GM19324 (cell line): ENCODE measurements at regions not wholly inside any gene's neighbourhood (a gene's known extent, or its start where the extent isn't known, plus 50 kb on each side); places are given as distances from the start of the nearest gene placed in this dataset.
"Not testable (repeated sequence)": the region's sequence is repeated elsewhere in the genome, so short reads cannot be mapped to it uniquely, and the experiment has no call there.

Experiments
- ATAC-seq: cut with Tn5 transposase; IDR thresholded peaks from one replicate; pipeline ENCODE4 v1.9.1; 2021; ENCODE audit warnings: mild to moderate bottlenecking, moderate library complexity; ENCODE audit not compliant: unreplicated experiment, low FRiP score

GRCh38 chr1:161454865-161455707 lies 50.2 kb upstream of the FCGR2A start:
- ATAC-seq, result peak; percentile 26

- ATAC-seq, result peak; percentile 63
These were observed 51.0 kb upstream of the FCGR2A start for GRCh38 chr1:161453950-161454864.

GRCh38 chr1:161451698-161452348 lies 53.4 kb upstream of the FCGR2A start:
- not testable (repeated sequence) for ATAC-seq

DNA sequence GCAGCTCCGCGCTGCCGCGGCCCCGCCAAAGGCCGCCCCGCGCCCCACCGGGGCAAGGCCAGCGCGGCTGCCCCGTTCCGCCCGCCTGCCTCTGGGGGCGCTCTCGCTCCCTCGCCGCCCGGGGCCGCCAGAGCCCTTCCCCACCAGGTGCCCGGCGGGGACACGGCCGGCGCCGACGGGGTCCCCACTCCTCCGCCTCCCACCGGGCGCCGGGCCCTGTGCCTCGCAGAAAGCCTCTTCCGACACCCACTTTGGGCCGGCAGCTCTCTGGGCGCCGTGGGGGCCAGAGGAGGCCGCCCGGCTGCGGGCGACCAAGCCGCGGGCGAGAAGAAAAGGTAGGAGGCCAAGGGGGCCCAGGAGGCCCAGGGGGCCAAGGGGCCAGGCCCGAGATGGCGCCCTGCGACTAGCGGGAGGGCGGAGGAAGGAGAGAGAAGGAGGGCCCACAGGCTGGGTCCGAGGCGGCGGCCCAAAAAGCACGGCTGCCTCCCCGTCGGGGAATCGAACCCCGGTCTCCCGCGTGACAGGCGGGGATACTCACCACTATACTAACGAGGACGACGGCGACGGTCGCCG lies 57.4 kb upstream of the FCGR2A start:
- ATAC-seq, result not testable (repeated sequence)

GRCh38 chr1:161447040-161447759 lies 58.1 kb upstream of the FCGR2A start:
- ATAC-seq, result not testable (repeated sequence)

- ATAC-seq, result not testable (repeated sequence)
These were observed 60.5 kb upstream of the FCGR2A start for GRCh38 chr1:161444725-161445124.

- not testable (repeated sequence) for ATAC-seq
These were observed 61.0 kb upstream of the FCGR2A start for GRCh38 chr1:161444255-161444654.

DNA sequence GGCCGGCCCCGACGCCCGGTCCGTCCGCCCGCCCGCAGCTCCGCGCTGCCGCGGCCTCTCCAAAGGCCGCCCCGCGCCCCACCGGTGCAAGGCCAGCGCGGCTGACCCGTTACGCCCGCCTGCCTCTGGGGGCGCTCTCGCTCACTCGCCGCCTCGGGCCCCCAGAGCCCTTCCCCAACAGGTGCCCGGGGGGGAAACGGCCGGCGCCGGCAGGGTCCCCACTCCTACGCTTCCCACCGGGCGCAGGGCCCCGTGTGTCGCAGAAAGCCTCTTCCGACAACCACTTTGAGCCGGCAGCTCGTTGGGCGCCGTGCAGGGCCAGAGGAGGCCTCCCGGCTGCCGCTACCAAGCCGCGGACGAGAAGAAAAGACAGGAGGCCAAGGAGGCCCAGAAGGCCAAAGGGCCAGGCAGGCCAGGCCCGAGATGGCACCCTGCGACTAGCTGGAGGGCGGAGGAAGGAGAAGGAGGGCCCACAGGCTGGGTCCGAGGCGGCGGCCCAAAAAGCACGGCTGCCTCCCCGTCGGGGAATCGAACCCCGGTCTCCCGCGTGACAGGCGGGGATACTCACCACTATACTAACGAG lies 64.9 kb upstream of the FCGR2A start:
- no peak for ATAC-seq

DNA sequence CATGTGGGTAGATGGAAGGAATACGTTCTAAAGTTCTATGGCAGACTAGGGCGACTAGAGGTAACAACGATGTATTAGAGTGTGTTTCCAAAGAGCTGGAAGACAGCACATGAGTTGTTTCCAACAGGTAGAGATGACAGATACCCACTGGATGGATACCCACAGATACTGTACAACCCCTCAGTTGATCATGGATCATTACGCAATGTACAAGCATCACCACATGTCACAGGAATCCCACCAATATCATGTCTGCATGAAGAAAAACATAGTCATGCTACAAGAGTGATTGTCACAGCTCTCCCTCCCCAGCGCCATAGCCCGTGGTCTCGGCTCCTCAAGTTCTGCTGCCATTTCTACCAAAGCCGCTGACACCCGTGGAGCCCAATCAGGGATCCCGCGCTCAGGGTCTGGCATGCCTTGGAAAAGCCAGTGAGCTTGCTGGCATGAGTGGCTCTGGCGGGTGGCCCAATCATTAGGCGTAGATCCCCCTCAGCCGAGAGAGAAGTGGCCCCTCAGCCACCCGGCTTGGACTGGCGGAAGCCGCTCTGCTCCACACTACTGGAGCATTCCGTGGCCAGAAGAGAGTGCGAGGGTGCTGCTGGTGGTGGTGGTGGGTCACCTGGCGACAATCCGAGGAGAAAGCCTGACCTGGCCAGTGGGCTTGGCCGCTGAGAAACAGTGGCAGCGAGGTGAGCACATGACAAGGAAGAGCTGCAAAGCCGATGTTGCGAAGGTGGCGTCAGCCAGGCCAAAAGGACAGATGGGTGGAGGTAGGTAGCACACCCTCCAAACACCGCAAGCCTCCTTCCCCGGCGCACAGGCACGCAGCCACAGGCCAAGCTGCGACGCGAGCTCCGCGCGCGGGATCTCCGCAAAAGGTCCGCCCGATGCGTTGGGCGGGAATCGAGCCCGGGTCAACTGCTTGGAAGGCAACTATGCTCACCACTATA lies 65.7 kb upstream of the FCGR2A start:
- no peak for ATAC-seq

DNA sequence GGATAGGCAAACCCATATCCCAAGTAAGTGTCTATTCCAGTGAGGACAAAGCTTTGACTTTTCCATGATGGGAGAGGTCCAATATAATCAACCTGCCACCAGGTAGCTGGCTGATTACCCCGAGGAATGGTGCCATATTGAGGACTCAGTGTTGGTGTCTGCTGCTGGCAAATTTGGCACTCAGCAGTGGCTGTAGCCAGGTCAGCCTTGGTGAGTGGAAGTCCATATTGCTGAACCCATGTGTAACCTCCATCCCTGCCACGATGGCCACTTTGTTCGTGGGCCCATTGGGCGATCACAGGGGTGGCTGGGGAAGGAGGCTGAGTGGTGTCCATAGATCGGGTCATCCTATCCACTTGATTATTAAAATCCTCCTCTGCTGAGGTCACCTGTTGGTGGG lies 65.5 kb upstream of the CFAP126 start:
- not testable (repeated sequence) for ATAC-seq

DNA sequence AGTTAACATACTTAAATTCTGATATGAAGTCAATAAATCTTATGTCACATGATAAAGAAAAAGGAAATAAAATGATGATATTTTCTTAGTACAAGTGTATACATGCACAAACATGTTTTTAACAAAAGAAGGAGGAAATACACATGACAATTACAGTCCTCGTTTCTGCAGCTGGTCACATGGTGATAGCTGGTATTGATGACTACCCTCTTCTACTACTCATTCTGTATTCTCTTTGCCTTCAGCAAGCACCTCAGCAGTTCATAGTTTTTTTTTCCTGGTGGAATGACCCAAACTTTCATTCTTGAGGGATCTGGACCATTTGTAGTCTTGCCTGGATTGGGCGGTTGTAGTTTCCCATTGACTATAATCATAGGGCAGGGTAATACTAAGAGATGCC lies 64.4 kb upstream of the CFAP126 start:
- no peak for ATAC-seq

- no peak for ATAC-seq
These were observed 60.2 kb upstream of the CFAP126 start for GRCh38 chr1:161427733-161428516.

- ATAC-seq, result not testable (repeated sequence)
These were observed 55.2 kb upstream of the CFAP126 start for GRCh38 chr1:161422914-161423313.

GRCh38 chr1:161421456-161421855 lies 53.8 kb upstream of the CFAP126 start:
- ATAC-seq, result no peak

DNA sequence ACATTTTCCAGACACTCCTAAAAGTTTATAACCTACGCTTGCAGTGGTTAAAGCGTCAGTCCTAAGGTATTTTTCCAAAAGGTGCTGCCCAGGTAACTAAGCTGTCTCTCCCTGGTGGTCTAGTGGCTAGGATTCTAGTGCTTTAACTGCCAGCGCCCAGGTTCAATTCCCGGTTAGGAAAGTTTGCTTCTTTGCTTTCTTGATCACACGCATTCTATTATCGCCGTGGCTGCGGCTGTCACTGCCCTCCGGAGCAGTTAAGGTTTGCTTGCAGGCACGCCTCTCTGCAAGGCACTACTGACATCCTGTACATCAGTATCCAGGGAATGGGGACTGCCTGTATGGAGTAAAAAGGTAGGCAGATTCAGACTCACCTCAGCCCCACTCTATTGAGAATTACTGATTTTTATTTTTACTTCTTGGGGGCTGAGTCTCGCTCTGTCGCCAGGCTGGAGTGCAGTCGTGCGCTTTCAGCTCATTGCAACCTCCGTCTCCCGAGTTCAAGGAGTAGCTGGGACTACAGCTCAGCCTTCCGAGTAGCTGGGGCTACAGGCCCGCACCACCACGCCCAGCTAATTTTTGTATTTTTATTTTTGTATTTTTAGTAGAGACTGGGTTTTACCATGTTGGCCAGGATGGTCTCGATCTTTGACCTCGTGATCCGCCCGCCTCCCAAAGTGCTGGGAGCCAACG lies 53.2 kb upstream of the CFAP126 start:
- no peak for ATAC-seq

- ATAC-seq, result not testable (repeated sequence)
These were observed 49.9 kb upstream of the CFAP126 start for GRCh38 chr1:161417536-161417935.
